Mammary epithelial cell (primary cell): ENCODE measurements at regions not wholly inside any gene's neighbourhood (a gene's known extent, or its start where the extent isn't known, plus 50 kb on each side); places are given as distances from the start of the nearest gene placed in this dataset.

Experiments
- EZH2 ChIP-seq: IDR thresholded peaks from 2 replicates; pipeline ENCODE4 v1.6.1; 2012; ENCODE audit warnings: low read length, inconsistent platforms, borderline replicate concordance
- TF ChIP-seq, protein P1 (sequence below), 2 donors: IDR thresholded peaks in 1 of 2; conservative IDR thresholded peaks in 1 of 2; 2 replicates each; pipeline ENCODE4 v1.5.1; 2011 to 2012; ENCODE audit warnings: inconsistent platforms in 2 of 2, low read length in 2 of 2, mild to moderate bottlenecking in 2 of 2, control low read depth in 1 of 2, low read depth in 1 of 2; ENCODE audit not compliant: insufficient read depth in 1 of 2; ENCODE audit errors: extremely low read depth in 1 of 2

DNA sequence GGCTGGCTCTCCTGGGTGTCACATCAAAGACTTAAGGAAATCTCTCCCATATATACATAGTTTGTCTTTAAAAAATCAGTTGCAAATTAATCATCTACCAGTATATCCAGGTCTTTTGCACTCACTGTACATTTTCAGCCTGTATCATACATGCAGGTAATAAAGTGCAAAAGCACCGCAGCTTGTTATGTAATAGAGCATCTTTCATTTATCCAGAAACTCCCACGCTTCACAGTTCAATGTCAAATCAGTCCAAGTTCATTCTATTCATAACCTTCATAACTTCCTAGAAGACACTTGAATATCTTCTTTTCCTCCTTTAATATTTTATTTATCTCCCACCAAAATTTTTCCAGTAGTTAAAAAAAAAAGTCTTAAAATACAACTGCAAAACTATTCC is 89.6 kb upstream of the KCTD1 start:
- TF ChIP-seq, protein P1, sequence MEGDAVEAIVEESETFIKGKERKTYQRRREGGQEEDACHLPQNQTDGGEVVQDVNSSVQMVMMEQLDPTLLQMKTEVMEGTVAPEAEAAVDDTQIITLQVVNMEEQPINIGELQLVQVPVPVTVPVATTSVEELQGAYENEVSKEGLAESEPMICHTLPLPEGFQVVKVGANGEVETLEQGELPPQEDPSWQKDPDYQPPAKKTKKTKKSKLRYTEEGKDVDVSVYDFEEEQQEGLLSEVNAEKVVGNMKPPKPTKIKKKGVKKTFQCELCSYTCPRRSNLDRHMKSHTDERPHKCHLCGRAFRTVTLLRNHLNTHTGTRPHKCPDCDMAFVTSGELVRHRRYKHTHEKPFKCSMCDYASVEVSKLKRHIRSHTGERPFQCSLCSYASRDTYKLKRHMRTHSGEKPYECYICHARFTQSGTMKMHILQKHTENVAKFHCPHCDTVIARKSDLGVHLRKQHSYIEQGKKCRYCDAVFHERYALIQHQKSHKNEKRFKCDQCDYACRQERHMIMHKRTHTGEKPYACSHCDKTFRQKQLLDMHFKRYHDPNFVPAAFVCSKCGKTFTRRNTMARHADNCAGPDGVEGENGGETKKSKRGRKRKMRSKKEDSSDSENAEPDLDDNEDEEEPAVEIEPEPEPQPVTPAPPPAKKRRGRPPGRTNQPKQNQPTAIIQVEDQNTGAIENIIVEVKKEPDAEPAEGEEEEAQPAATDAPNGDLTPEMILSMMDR (conservative IDR thresholded peaks at IDR 0.05 in 1 of 2, IDR thresholded peaks at IDR 0.05 in 1 of 2; ENCODE audit: extremely low read depth in 1 of 2, insufficient read depth in 1 of 2, low read depth in 1 of 2, low read length in 2 of 2) = no peak
- TF ChIP-seq EZH2 = no peak
